ENCODE measurements at regions not wholly inside any gene's neighbourhood (a gene's known extent, or its start where the extent isn't known, plus 50 kb on each side); places are given as distances from the start of the nearest gene placed in this dataset.

- H2AK5ac ChIP-seq (ENCODE audit: insufficient read length, low read length): no peak overlapping the region
Measured at GRCh38 chr6:25004357-25004756, 68.6 kb upstream of the RIPOR2 start.

More at GRCh38 chr6:25004357-25004756, 68.6 kb upstream of the RIPOR2 start:
- Histone ChIP-seq H2BK5ac (ENCODE audit: insufficient read length, low read length) (no peak overlapping the region), H3K9me3 (ENCODE audit: control insufficient read depth, low read depth, low read length) (no peaks in the 10 kb centered on the region), H3K23ac (ENCODE audit: insufficient read length, low read depth, low read length) (no peak overlapping the region), H3K79me1 (ENCODE audit: insufficient read depth, low read depth, low read length, poor library complexity, severe bottlenecking) (no peaks in the 10 kb centered on the region), H3K27me3 (ENCODE audit: insufficient read depth, low read length) (no peaks in the 10 kb centered on the region), H3K14ac (ENCODE audit: insufficient read depth, low read length) (no peak overlapping the region), H4K8ac (replicated peaks; ENCODE audit: insufficient read length, low read depth, low read length) (no peak overlapping the region), H3K27ac (ENCODE audit: insufficient read length, low read depth, low read length) (no peak overlapping the region), H3K79me2 (ENCODE audit: insufficient read depth, low read length) (no peaks in the 10 kb centered on the region), H3K9ac (ENCODE audit: extremely low read depth, insufficient read length, low read length) (no peak overlapping the region), H3K18ac (ENCODE audit: insufficient read length, low read depth, low read length) (no peak overlapping the region), H4K91ac (ENCODE audit: insufficient read length, low read depth, low read length) (no peak overlapping the region), H2BK20ac (ENCODE audit: low read depth, low read length, poor library complexity, severe bottlenecking) (no peak overlapping the region), H2BK15ac (ENCODE audit: low read depth, low read length) (no peak overlapping the region), H3K4ac (ENCODE audit: low read depth, low read length) (no peak overlapping the region), H2BK12ac (ENCODE audit: insufficient read length, low read depth, low read length) (no peak overlapping the region), H3K4me2 (ENCODE audit: insufficient read depth, insufficient read length, low read length) (no peak overlapping the region), H3K56ac (ENCODE audit: insufficient read length, low read depth, low read length) (no peak overlapping the region), H3T11ph (ENCODE audit: low read length) (no peak overlapping the region), H3K23me2 (ENCODE audit: insufficient read length, low read depth, low read length, poor library complexity, severe bottlenecking) (no peaks in the 10 kb centered on the region), H2AFZ (ENCODE audit: low read length) (no peak overlapping the region), H3K4me1 (ENCODE audit: insufficient read depth, low read length) (no peaks in the 10 kb centered on the region; the same call in 1 of the 2 replicates), H4K20me1 (ENCODE audit: control insufficient read depth, insufficient read depth, insufficient read length) (no peaks in the 10 kb centered on the region), H4K5ac (ENCODE audit: insufficient read length, low read depth, low read length) (no peak overlapping the region), H2BK120ac (ENCODE audit: low read depth, low read length, poor library complexity, severe bottlenecking) (no peak overlapping the region)
- no peak for DNase-seq
- no peak overlapping the region; a peak in 1 of 7 replicates for H3K27ac Mint-ChIP-seq
- TF ChIP-seq, protein P1, sequence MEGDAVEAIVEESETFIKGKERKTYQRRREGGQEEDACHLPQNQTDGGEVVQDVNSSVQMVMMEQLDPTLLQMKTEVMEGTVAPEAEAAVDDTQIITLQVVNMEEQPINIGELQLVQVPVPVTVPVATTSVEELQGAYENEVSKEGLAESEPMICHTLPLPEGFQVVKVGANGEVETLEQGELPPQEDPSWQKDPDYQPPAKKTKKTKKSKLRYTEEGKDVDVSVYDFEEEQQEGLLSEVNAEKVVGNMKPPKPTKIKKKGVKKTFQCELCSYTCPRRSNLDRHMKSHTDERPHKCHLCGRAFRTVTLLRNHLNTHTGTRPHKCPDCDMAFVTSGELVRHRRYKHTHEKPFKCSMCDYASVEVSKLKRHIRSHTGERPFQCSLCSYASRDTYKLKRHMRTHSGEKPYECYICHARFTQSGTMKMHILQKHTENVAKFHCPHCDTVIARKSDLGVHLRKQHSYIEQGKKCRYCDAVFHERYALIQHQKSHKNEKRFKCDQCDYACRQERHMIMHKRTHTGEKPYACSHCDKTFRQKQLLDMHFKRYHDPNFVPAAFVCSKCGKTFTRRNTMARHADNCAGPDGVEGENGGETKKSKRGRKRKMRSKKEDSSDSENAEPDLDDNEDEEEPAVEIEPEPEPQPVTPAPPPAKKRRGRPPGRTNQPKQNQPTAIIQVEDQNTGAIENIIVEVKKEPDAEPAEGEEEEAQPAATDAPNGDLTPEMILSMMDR (conservative IDR thresholded peaks at IDR 0.05): no peak
- H3K4me3 Mint-ChIP-seq: no peak overlapping the region
- no peaks in the 10 kb centered on the region for H3K27me3 Mint-ChIP-seq (ENCODE audit: low read depth)
- H3K4me1 Mint-ChIP-seq: peaks cover 12 to 14% of the 10 kb centered on the region in 2 experiments
- H3K9me3 Mint-ChIP-seq: no peaks in the 10 kb centered on the region; a peak in 1 of 5 replicates
- WGBS (ENCODE audit: extremely low coverage, insufficient read length, low lambda C conversion rate): no CpG with 5 or more reads among the region's 2 CpGs
- H3K36me3 Mint-ChIP-seq (ENCODE audit: insufficient read depth in 1 of 3, low read depth in 3 of 3): peaks cover 0 to 4% (median 0%) of the 10 kb centered on the region in 3 experiments; a peak in 1 of 7 replicates

Data from H9 (cell line).